BJ (cell line): ENCODE measurements at regions not wholly inside any gene's neighbourhood (a gene's known extent, or its start where the extent isn't known, plus 50 kb on each side); places are given as distances from the start of the nearest gene placed in this dataset.
"Not testable (repeated sequence)": the region's sequence is repeated elsewhere in the genome, so short reads cannot be mapped to it uniquely, and the experiment has no call there.

Experiments used
- CTCF ChIA-PET: fragments of 350-600 bp; formaldehyde crosslinking; extraction: SDS; loops from one replicate; lab custom pipeline; 2021; ENCODE audit warnings: antibody characterized with exemption, inconsistent platforms; lab: Yijun Ruan, JAX
- POLR2A ChIA-PET: fragments of 300-600 bp; sonication (Branson Sonifier 250); formaldehyde crosslinking; extraction: SDS; loops from one replicate; lab custom pipeline; 2021; ENCODE audit warnings: antibody characterized with exemption; lab: Charles Lee
- DNase-seq: peaks from one replicate; pipeline ENCODE4 v3.0.0-alpha.2; 2011; ENCODE audit warnings: low read depth
- H3K27me3 ChIP-seq: 2 replicates; pipeline ENCODE4 v1.6.0; 2011; ENCODE audit warnings: low read length; ENCODE audit not compliant: control insufficient read depth, insufficient read depth
- H3K36me3 ChIP-seq: 2 replicates; pipeline ENCODE4 v1.5.1; 2011; ENCODE audit warnings: low read length; ENCODE audit not compliant: control insufficient read depth, insufficient read depth
- H3K4me3 ChIP-seq: 2 replicates; pipeline ENCODE4 v1.5.1; 2011; ENCODE audit warnings: low read depth, mild to moderate bottlenecking, control low read depth, low read length
- CTCF ChIP-seq: IDR thresholded peaks from 2 replicates; pipeline ENCODE4 v1.5.1; 2011; ENCODE audit warnings: low read depth, mild to moderate bottlenecking, control low read depth, inconsistent platforms, low read length, moderate library complexity; ENCODE audit not compliant: insufficient read depth

GRCh38 chr19:14267224-14267741, 61.3 kb upstream of the ADGRL1 start:
- Histone ChIP-seq H3K36me3 (no peaks in the 10 kb centered on the region), H3K4me3 (no peak overlapping the region), H3K27me3 (peaks cover 27% of the 10 kb centered on the region)
- no peak for TF ChIP-seq CTCF
- ChIA-PET CTCF (no interaction called here), POLR2A (no interaction called here)
- DNase-seq: no peak

- H3K4me3 ChIP-seq, DNase-seq, H3K36me3 ChIP-seq: not testable (repeated sequence)
- ChIA-PET CTCF (interaction anchor here (0.8 kb wide), 1 partner anchor 40 kb away, joined by 3 read pairs; no protein-coding TSS in a partner anchor), POLR2A (interaction anchor here (0.6 kb wide), 1 partner anchor 9 kb away, joined by 12 read pairs; no protein-coding TSS in a partner anchor)
- peaks cover 25% of the 10 kb centered on the region for H3K27me3 ChIP-seq
Observed at GRCh38 chr19:14266208-14266607, 60.2 kb upstream of the ADGRL1 start.

- Histone ChIP-seq H3K36me3 (no peaks in the 10 kb centered on the region), H3K4me3 (no peak overlapping the region), H3K27me3 (peaks cover 25% of the 10 kb centered on the region)
- POLR2A ChIA-PET: no interaction called here
- no peak for DNase-seq
- TF ChIP-seq CTCF: no peak
- CTCF ChIA-PET: no interaction called here
Observed at GRCh38 chr19:14265290-14266036, 59.5 kb upstream of the ADGRL1 start.

- H3K4me3 ChIP-seq, H3K36me3 ChIP-seq, CTCF ChIA-PET, POLR2A ChIA-PET, H3K27me3 ChIP-seq, DNase-seq: not testable (repeated sequence)
Observed at GRCh38 chr19:14255902-14256649, 50.1 kb upstream of the ADGRL1 start.
